IMR-90 (cell line): ENCODE measurements at regions not wholly inside any gene's neighbourhood (a gene's known extent, or its start where the extent isn't known, plus 50 kb on each side); places are given as distances from the start of the nearest gene placed in this dataset.

Source experiments
- ATAC-seq: fragments of 200-7000 bp; cut with Tn5 transposase; 2 replicates; pipeline ENCODE4 v1.9.1; 2020; ENCODE audit warnings: low read depth, mild to moderate bottlenecking, moderate library complexity
- BruUV-seq: library from RNA; stranded (reverse); fragments of 400-500 nt; replicated peaks from 2 replicates; lab custom pipeline; 2021; lab: Mats Ljungman, UMichigan
- CTCF ChIA-PET: fragments of 300-600 bp; formaldehyde crosslinking; extraction: SDS; loops from one replicate; lab custom pipeline; 2021; ENCODE audit warnings: antibody characterized with exemption; lab: Yijun Ruan, JAX
- POLR2A ChIA-PET: fragments of 300-600 bp; sonication (Branson Sonifier 250); formaldehyde crosslinking; loops from one replicate; lab custom pipeline; 2022; ENCODE audit warnings: antibody characterized with exemption; ENCODE audit not compliant: unreplicated experiment; lab: Charles Lee
- DNase-seq: peaks from one replicate; pipeline ENCODE4 v3.0.0; 2013
- H2AFZ ChIP-seq: replicated peaks from 2 replicates; pipeline ENCODE3; 2013; ENCODE audit warnings: low read length, mild to moderate bottlenecking; ENCODE audit not compliant: poor library complexity
- H2AK5ac ChIP-seq: 2 replicates; pipeline ENCODE4 v1.6.1; 2013; ENCODE audit warnings: low read depth, low read length, inconsistent platforms
- H2AK9ac ChIP-seq: replicated peaks from 2 replicates; pipeline ENCODE3; 2013; ENCODE audit warnings: mild to moderate bottlenecking, low read depth, low read length, moderate library complexity; ENCODE audit not compliant: poor library complexity
- H2BK120ac ChIP-seq: 2 replicates; pipeline ENCODE4 v1.6.1; 2013; ENCODE audit warnings: low read depth, low read length, inconsistent platforms
- H2BK15ac ChIP-seq: 3 replicates; pipeline ENCODE4 v1.6.1; 2013; ENCODE audit warnings: low read depth, low read length, inconsistent platforms
- H2BK20ac ChIP-seq: 2 replicates; pipeline ENCODE4 v1.6.1; 2013; ENCODE audit warnings: low read depth, mild to moderate bottlenecking, inconsistent platforms, low read length, moderate library complexity
- H2BK5ac ChIP-seq: 2 replicates; pipeline ENCODE4 v1.6.1; 2013; ENCODE audit warnings: mild to moderate bottlenecking, low read depth, low read length, inconsistent platforms; ENCODE audit not compliant: poor library complexity, severe bottlenecking
- H3K14ac ChIP-seq: replicated peaks from 2 replicates; pipeline ENCODE4 v1.6.1; 2013; ENCODE audit warnings: low read depth, low read length, inconsistent platforms
- H3K18ac ChIP-seq: 2 replicates; pipeline ENCODE4 v1.6.1; 2013; ENCODE audit warnings: low read depth, low read length, control low read depth
- H3K23ac ChIP-seq: 2 replicates; pipeline ENCODE4 v1.6.1; 2013; ENCODE audit warnings: low read depth, low read length, inconsistent platforms
- H3K27ac ChIP-seq: 2 replicates; pipeline ENCODE4 v1.5.1; 2013; ENCODE audit warnings: mild to moderate bottlenecking, control low read depth, low read length; ENCODE audit not compliant: insufficient read depth
- H3K27me3 ChIP-seq: 2 replicates; pipeline ENCODE4 v1.6.1; 2013; ENCODE audit warnings: low read length; ENCODE audit not compliant: control insufficient read depth, insufficient read depth
- H3K36me3 ChIP-seq: 2 replicates; pipeline ENCODE4 v1.6.1; 2013; ENCODE audit warnings: low read length, mixed read lengths; ENCODE audit not compliant: control insufficient read depth, insufficient read depth
- H3K4ac ChIP-seq: 2 replicates; pipeline ENCODE4 v1.6.1; 2013; ENCODE audit warnings: low read depth, low read length, inconsistent platforms
- H3K4me1 ChIP-seq: 2 replicates; pipeline ENCODE4 v1.6.1; 2013; ENCODE audit warnings: low read length, mixed read lengths; ENCODE audit not compliant: control insufficient read depth, insufficient read depth
- H3K4me2 ChIP-seq: 2 replicates; pipeline ENCODE4 v1.6.1; 2013; ENCODE audit warnings: low read depth, mild to moderate bottlenecking, control low read depth, low read length, moderate library complexity
- H3K4me3 ChIP-seq: 2 replicates; pipeline ENCODE4 v1.5.1; 2013; ENCODE audit warnings: low read depth, mild to moderate bottlenecking, control low read depth, low read length, moderate library complexity; ENCODE audit not compliant: insufficient read depth
- H3K56ac ChIP-seq: 2 replicates; pipeline ENCODE4 v1.6.1; 2013; ENCODE audit warnings: low read length, inconsistent platforms; ENCODE audit not compliant: insufficient read depth; ENCODE audit errors: extremely low read depth
- H3K79me1 ChIP-seq, 2 experiments: 2 replicates each; pipeline ENCODE4 v1.6.1; 2013; ENCODE audit warnings: low read length in 2 of 2, inconsistent platforms in 1 of 2, low read depth in 1 of 2
- H3K9ac ChIP-seq: 2 replicates; pipeline ENCODE4 v1.6.1; 2013; ENCODE audit warnings: low read depth, low read length, control low read depth
- H3K9me1 ChIP-seq: 2 replicates; pipeline ENCODE4 v1.6.1; 2013; ENCODE audit warnings: low read length, inconsistent platforms; ENCODE audit not compliant: insufficient read depth
- H3K9me3 ChIP-seq: 2 replicates; pipeline ENCODE4 v1.6.1; 2013; ENCODE audit warnings: low read length; ENCODE audit not compliant: control insufficient read depth, insufficient read depth
- H4K20me1 ChIP-seq: 2 replicates; pipeline ENCODE4 v1.6.1; 2013; ENCODE audit warnings: low read length, inconsistent platforms; ENCODE audit not compliant: insufficient read depth
- H4K5ac ChIP-seq: 2 replicates; pipeline ENCODE4 v1.6.1; 2013; ENCODE audit warnings: mild to moderate bottlenecking, low read depth, low read length, control low read depth
- H4K8ac ChIP-seq, 2 experiments: 2 replicates each; pipeline ENCODE4 v1.6.1; 2013; ENCODE audit warnings: low read depth in 2 of 2, low read length in 2 of 2, control low read depth in 1 of 2, inconsistent platforms in 1 of 2
- H4K91ac ChIP-seq: 2 replicates; pipeline ENCODE4 v1.6.1; 2013; ENCODE audit warnings: low read depth, low read length, inconsistent platforms; ENCODE audit not compliant: insufficient read depth
- BHLHE40 ChIP-seq: fragments of 150-350 bp; IDR thresholded peaks from 2 replicates; pipeline ENCODE4 v1.6.1; 2016; ENCODE audit warnings: mild to moderate bottlenecking, low read depth, low read length
- CEBPB ChIP-seq: IDR thresholded peaks from 2 replicates; pipeline ENCODE4 v1.6.1; 2012; ENCODE audit warnings: low read depth, low read length, improper control_type of control experiment
- CHD1 ChIP-seq: IDR thresholded peaks from 2 replicates; pipeline ENCODE4 v1.6.1; 2012; ENCODE audit warnings: low read depth, low read length, improper control_type of control experiment
- CTCF ChIP-seq: conservative IDR thresholded peaks from 2 replicates; pipeline ENCODE4 v1.5.1; 2012; ENCODE audit warnings: mild to moderate bottlenecking, low read depth, low read length, improper control_type of control experiment
- ELK1 ChIP-seq: fragments of 150-350 bp; IDR thresholded peaks from 2 replicates; pipeline ENCODE4 v1.6.1; 2016; ENCODE audit warnings: low read depth, mild to moderate bottlenecking, low read length, moderate library complexity, borderline replicate concordance
- FOS ChIP-seq: fragments of 150-350 bp; IDR thresholded peaks from 2 replicates; pipeline ENCODE4 v1.6.1; 2016; ENCODE audit warnings: low read depth, low read length
- MAFK ChIP-seq: IDR thresholded peaks from 2 replicates; pipeline ENCODE4 v1.6.1; 2012; ENCODE audit warnings: low read depth, low read length, improper control_type of control experiment
- MXI1 ChIP-seq: IDR thresholded peaks from 2 replicates; pipeline ENCODE4 v1.6.1; 2012; ENCODE audit warnings: low read depth, mild to moderate bottlenecking, low read length, moderate library complexity, borderline replicate concordance
- NFE2L2 ChIP-seq: fragments of 150-350 bp; IDR thresholded peaks from 2 replicates; pipeline ENCODE4 v1.6.1; 2016; ENCODE audit warnings: low read depth, mild to moderate bottlenecking, low read length
- POLR2A ChIP-seq: IDR thresholded peaks from 2 replicates; pipeline ENCODE4 v1.6.1; 2012; ENCODE audit warnings: mild to moderate bottlenecking, low read depth, low read length
- RCOR1 ChIP-seq: IDR thresholded peaks from 2 replicates; pipeline ENCODE4 v1.6.1; 2012; ENCODE audit warnings: mild to moderate bottlenecking, low read length, improper control_type of control experiment; ENCODE audit not compliant: insufficient replicate concordance
- RFX5 ChIP-seq: IDR thresholded peaks from 2 replicates; pipeline ENCODE4 v1.8.0; 2012; ENCODE audit warnings: low read depth, mild to moderate bottlenecking, low read length, moderate library complexity
- USF2 ChIP-seq: fragments of 150-350 bp; IDR thresholded peaks from 2 replicates; pipeline ENCODE4 v1.6.1; 2017; ENCODE audit warnings: mild to moderate bottlenecking, antibody characterized with exemption, low read length, low read depth
- WGBS, 2 experiments: methylation state at CpG; one replicate each; pipeline versions ENCODE4 v1.1.5 to v1.1.7; 2013; ENCODE audit warnings: missing lambda C conversion rate in 2 of 2; ENCODE audit not compliant: insufficient read length in 1 of 2; ENCODE audit errors: extremely low coverage in 2 of 2; 5-methylcytosine and 5-hydroxymethylcytosine counted together
- dilution Hi-C: fragments of 300-500 bp; cut with HindIII; formaldehyde crosslinking; loops from one replicate; pipeline ENCODE4 v1.14.3; 2018; ENCODE audit warnings: low sequenced_read_pairs; ENCODE audit not compliant: unreplicated experiment
- in situ Hi-C: fragments of 300-500 bp; cut with MboI; formaldehyde crosslinking; loops from 3 replicates; pipeline ENCODE4 v1.14.3; 2019; ENCODE audit warnings: low sequenced_read_pairs, inconsistent platforms, mixed read lengths
- intact Hi-C: fragments of 100-400 bp; cut with micrococcal nuclease; formaldehyde crosslinking; loops from 2 replicates; pipeline ENCODE4 v1.10.0; 2022

- no peak overlapping the region for H2AK9ac ChIP-seq
- peak; percentile 88 for ATAC-seq
- H2BK5ac ChIP-seq: no peak overlapping the region
- no peaks in the 10 kb centered on the region for H3K9me3 ChIP-seq
- intact Hi-C loops (loop anchor here (10.0 kb wide), 2 partner anchors 1007 to 1237 kb away; no protein-coding TSS in a partner anchor), in situ Hi-C loops (loop anchor here (25.0 kb wide), 2 partner anchors 979 to 1229 kb away; no protein-coding TSS in a partner anchor), dilution Hi-C loops (no loop called here)
- H3K56ac ChIP-seq: no peak overlapping the region
- H3K9ac ChIP-seq: no peak overlapping the region
- 0 out of 2 replicates have a peak overlapping the region, but pooled peaks have one; percentile 20 for H3K14ac ChIP-seq
- no peaks in the 10 kb centered on the region for H3K79me1 ChIP-seq
- peak overlapping the region; percentile 69; the same call in 1 of the 2 replicates for H2BK20ac ChIP-seq
- no peak overlapping the region for H3K27ac ChIP-seq
- WGBS, 2 experiments: no CpG with 5 or more reads among the region's 8 CpGs
- no peaks in the 10 kb centered on the region for H4K20me1 ChIP-seq
- no peak overlapping the region for H3K4me3 ChIP-seq
- no peak overlapping the region for H3K18ac ChIP-seq
- no peak overlapping the region for H2AK5ac ChIP-seq
- no peak overlapping the region for H2BK15ac ChIP-seq
- TF ChIP-seq RCOR1 (peak; percentile 82), USF2 (no peak), MXI1 (no peak), POLR2A (no peak), NFE2L2 (peak; percentile 48; the same call in 1 of the 2 replicates), FOS (peak; percentile 92), ELK1 (no peak), MAFK (no peak), CTCF (no peak), CHD1 (no peak), CEBPB (no peak), RFX5 (0 out of 2 replicates have a peak, but pooled peaks have one; percentile 21), BHLHE40 (peak; percentile 80; the same call in 1 of the 2 replicates)
- no peak overlapping the region for H4K5ac ChIP-seq
- H2AFZ ChIP-seq: no peak overlapping the region
- BruUV-seq: no TSS peak
- POLR2A ChIA-PET: no interaction called here
- H3K4ac ChIP-seq: no peak overlapping the region
- H3K23ac ChIP-seq: no peak overlapping the region
- no peaks in the 10 kb centered on the region for H3K36me3 ChIP-seq
- no peaks in the 10 kb centered on the region for H3K27me3 ChIP-seq
- no peak overlapping the region for H4K8ac ChIP-seq
- H3K9me1 ChIP-seq: peaks cover 7% of the 10 kb centered on the region; the same call in 1 of the 2 replicates
- peak overlapping the region; percentile 69; the same call in 1 of the 2 replicates for H2BK120ac ChIP-seq
- no peak overlapping the region for H4K91ac ChIP-seq
- peaks cover 11% of the 10 kb centered on the region for H3K4me1 ChIP-seq
- CTCF ChIA-PET: no interaction called here
- H3K4me2 ChIP-seq: no peak overlapping the region
- DNase-seq: peak; percentile 99
Measured at GRCh38 chr11:111441443-111441842, 62.4 kb upstream of the POU2AF1 start.
